ENCODE measurements at regions not wholly inside any gene's neighbourhood (a gene's known extent, or its start where the extent isn't known, plus 50 kb on each side); places are given as distances from the start of the nearest gene placed in this dataset.
A peak's percentile ranks its signal among the peaks of the same experiment; 100 is the strongest.

DNA sequence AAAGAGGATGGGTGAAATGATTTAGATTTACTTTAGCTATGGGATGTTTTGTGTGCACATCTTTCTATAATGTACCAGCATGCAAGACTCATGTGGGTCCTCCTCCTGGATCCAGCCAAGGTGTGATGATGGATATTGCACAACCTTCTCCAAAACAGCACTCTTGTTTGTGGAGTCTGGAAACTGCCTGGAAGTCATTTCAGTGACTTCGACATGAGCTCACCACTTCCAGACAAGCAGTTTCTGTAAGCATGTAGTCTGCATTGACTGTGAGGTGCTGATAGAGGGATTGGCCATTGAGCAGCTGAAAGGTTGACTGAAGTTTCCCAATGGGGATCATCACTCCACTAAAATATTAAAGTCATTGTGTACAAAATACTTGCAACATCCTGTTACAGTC, 154.0 kb downstream of the TRIB2 start:
- TF ChIP-seq, protein P1, sequence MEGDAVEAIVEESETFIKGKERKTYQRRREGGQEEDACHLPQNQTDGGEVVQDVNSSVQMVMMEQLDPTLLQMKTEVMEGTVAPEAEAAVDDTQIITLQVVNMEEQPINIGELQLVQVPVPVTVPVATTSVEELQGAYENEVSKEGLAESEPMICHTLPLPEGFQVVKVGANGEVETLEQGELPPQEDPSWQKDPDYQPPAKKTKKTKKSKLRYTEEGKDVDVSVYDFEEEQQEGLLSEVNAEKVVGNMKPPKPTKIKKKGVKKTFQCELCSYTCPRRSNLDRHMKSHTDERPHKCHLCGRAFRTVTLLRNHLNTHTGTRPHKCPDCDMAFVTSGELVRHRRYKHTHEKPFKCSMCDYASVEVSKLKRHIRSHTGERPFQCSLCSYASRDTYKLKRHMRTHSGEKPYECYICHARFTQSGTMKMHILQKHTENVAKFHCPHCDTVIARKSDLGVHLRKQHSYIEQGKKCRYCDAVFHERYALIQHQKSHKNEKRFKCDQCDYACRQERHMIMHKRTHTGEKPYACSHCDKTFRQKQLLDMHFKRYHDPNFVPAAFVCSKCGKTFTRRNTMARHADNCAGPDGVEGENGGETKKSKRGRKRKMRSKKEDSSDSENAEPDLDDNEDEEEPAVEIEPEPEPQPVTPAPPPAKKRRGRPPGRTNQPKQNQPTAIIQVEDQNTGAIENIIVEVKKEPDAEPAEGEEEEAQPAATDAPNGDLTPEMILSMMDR (IDR thresholded peaks at IDR 0.05; ENCODE audit: insufficient read depth, missing control alignments): no peak
- DNase-seq (ENCODE audit: insufficient read length, low spot score): no peak
- no peak for FAIRE-seq

DNA sequence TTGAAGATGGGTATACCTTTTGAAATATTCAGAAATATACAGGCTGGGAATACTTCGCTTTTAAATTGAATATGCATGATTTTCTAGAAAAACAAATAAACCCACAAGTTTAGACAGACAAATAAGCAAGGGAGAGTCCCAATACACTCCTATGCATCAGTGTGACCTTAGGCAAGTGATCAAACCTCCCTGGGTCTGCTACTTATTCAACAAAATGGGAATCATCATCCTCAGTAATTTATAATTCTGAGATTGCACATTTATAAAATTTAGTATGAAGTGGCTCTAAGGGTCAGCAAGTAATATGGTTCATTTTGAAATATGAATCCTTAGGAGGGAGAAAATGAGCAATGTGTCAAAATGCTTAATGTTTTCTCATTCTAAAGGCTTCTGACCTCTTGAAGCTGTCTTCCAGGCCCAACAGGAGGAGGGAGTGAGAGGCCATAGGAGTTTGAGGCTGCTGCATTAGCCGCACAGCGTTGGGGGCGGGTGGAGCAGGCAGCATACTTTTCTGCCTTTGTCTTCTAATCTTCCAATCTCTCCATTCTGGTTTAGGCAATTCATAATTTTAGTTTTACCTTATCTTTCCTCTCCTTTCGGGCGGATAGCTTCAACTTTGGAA, 155.1 kb downstream of the TRIB2 start:
- DNase-seq (ENCODE audit: insufficient read length, low spot score) (no peak), FAIRE-seq (no peak)
- TF ChIP-seq, protein P1 (IDR thresholded peaks at IDR 0.05; ENCODE audit: insufficient read depth, missing control alignments): no peak

DNA sequence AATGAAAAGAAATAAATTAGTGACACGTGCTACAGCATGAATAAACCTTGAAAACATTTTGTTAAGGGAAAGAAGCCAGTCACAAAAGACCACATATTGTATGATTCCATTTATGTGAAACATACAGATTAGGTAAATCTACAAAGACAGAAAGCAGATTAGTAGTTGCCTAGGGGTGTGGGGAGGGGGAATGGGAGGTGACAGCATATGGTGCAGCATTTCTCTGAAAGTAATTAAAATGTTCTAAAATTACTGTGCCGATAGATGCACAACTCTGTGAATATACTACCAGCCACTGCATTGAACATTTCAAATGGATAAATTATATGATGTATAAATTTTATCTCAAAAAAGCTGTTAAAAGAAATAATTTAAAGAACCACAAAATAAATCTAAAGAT, 161.0 kb downstream of the TRIB2 start:
- DNase-seq (ENCODE audit: insufficient read length, low spot score): no peak
- peak; percentile 79 for FAIRE-seq
- TF ChIP-seq, protein P1 (IDR thresholded peaks at IDR 0.05; ENCODE audit: insufficient read depth, missing control alignments): no peak

DNA sequence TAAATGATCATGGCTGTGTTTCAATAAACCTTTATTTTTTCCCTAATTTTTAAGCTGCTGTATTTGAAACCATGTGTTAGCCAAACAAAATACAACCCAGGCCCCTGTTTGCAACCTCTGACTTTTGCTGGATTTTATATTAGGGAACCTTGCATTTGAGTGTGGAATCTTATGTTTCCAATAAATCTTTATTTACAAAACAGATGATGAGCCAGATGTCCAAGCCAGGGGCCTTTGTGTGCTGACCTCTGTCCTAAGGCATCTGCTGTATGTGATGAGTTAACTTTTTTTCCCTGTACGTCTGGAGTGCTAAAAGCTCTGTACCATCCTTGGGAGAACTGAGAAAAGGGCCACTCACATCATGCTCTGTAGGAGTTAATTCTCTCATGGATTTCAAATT, 162.9 kb downstream of the TRIB2 start:
- FAIRE-seq (peak; percentile 29), DNase-seq (ENCODE audit: insufficient read length, low spot score) (no peak)
- TF ChIP-seq, protein P1 (IDR thresholded peaks at IDR 0.05; ENCODE audit: insufficient read depth, missing control alignments): no peak

DNA sequence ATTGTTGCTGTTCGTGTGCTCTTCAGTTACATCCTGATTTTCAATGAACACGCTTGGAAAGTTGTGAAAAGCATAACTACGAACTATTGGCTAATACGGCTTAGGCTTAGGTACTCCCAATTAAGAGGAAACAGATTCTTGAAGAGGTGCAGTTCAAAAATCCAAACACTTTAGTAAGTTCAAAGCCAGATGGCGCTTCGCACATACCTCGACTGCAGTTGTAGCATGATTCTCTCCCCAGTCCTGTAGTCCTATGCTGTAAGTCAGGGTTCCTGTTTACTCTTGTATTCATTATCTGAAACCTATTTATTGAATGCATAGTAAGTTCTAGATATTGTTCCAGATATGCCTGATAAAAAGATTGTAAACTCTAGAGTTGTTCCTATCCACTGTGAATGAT, 165.2 kb downstream of the TRIB2 start:
- TF ChIP-seq, protein P1 (IDR thresholded peaks at IDR 0.05; ENCODE audit: insufficient read depth, missing control alignments): peak; percentile 37
- peak; percentile 71 for FAIRE-seq
- DNase-seq (ENCODE audit: insufficient read length, low spot score): no peak

DNA sequence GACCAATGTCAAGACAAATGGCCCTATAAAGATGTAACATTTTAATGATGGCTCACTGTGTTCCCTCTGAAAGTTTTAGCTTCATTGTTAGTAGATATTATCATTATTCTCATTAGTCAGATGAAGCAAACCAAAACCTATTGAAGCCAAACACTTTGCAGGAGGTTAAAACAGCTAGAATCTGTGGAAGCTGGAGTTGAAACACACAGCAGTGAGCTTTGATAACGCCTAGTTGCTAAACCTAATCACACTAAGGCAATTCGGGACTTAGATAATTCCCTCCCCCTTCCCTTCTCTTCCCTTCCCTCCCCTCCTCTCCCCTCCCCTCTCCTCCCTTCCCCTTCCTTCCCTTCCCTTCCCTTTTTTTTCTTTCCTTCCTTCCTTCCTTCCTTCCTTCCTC, 165.7 kb downstream of the TRIB2 start:
- DNase-seq (ENCODE audit: insufficient read length, low spot score): no peak
- TF ChIP-seq, protein P1 (IDR thresholded peaks at IDR 0.05; ENCODE audit: insufficient read depth, missing control alignments): no peak
- FAIRE-seq: no peak

DNA sequence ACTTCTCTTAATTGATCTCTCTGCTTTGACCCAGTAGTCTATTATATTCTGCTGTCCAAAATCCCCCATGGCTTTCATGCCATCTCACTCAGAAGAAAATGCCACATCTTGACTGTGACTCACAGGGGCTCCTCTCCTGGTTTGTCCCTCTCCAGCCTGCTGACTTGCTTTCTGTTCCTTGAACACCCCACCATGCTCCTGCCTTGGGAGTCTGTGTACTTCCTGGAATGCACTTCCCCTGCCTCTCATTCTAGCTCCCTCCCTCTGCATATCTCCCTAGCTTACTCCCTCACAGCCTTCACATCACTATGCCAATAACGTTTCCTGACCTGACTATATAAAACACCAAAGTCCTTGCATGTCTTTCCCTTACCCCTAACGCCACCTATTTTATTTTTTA, 167.2 kb downstream of the TRIB2 start:
- DNase-seq (ENCODE audit: insufficient read length, low spot score): no peak
- TF ChIP-seq, protein P1 (IDR thresholded peaks at IDR 0.05; ENCODE audit: insufficient read depth, missing control alignments): no peak
- FAIRE-seq: no peak

Measured in D721Med (cell line).